MCF 10A (cell line): ENCODE measurements at regions not wholly inside any gene's neighbourhood (a gene's known extent, or its start where the extent isn't known, plus 50 kb on each side); places are given as distances from the start of the nearest gene placed in this dataset.

Experiments
- BruUV-seq: library from RNA; stranded (reverse); fragments of 400-500 nt; replicated peaks from 2 replicates; lab custom pipeline; 2021; lab: Mats Ljungman, UMichigan
- CTCF ChIA-PET: fragments of 300-600 bp; sonication (Branson Sonifier 250); formaldehyde crosslinking; extraction: SDS; loops from one replicate; lab custom pipeline; 2021; ENCODE audit warnings: antibody characterized with exemption, inconsistent platforms; lab: Yijun Ruan, JAX
- POLR2A ChIA-PET: fragments of 300-600, 350-650 bp; sonication (Branson Sonifier 250); formaldehyde crosslinking; extraction: SDS; loops from one replicate; lab custom pipeline; 2020; ENCODE audit warnings: antibody characterized with exemption, inconsistent platforms; lab: Yijun Ruan, JAX
- DNase-seq: peaks from one replicate; pipeline ENCODE4 v3.0.0-alpha.2; 2018; ENCODE audit not compliant: unreplicated experiment
- H3K27ac Mint-ChIP-seq: one replicate; pipeline ENCODE4 v1.8.0; 2022; ENCODE audit warnings: mild to moderate bottlenecking, low read depth, mixed read lengths; ENCODE audit not compliant: unreplicated experiment
- H3K27me3 Mint-ChIP-seq: one replicate; pipeline ENCODE4 v1.8.0; 2022; ENCODE audit warnings: mixed read lengths; ENCODE audit not compliant: insufficient read depth, unreplicated experiment
- H3K36me3 Mint-ChIP-seq: one replicate; pipeline ENCODE4 v1.8.0; 2022; ENCODE audit warnings: mild to moderate bottlenecking, moderate library complexity, mixed read lengths; ENCODE audit not compliant: insufficient read depth, unreplicated experiment
- H3K4me1 Mint-ChIP-seq: one replicate; pipeline ENCODE4 v1.8.0; 2022; ENCODE audit warnings: mixed read lengths; ENCODE audit not compliant: insufficient read depth, unreplicated experiment
- H3K4me3 Mint-ChIP-seq: one replicate; pipeline ENCODE4 v1.8.0; 2022; ENCODE audit warnings: mild to moderate bottlenecking, moderate library complexity, mixed read lengths; ENCODE audit not compliant: unreplicated experiment
- H3K9me3 Mint-ChIP-seq: one replicate; pipeline ENCODE4 v1.8.0; 2022; ENCODE audit warnings: mixed read lengths; ENCODE audit not compliant: unreplicated experiment
- CTCF ChIP-seq: fragments of 200-600 bp; IDR thresholded peaks from one replicate; pipeline ENCODE4 v1.8.0; 2022; ENCODE audit warnings: antibody characterized with exemption, mild to moderate bottlenecking; ENCODE audit not compliant: unreplicated experiment
- intact Hi-C: fragments of 100-400 bp; cut with micrococcal nuclease; formaldehyde crosslinking; loops from 2 replicates; pipeline ENCODE4 v1.14.1; 2022

GRCh38 chr7:69426705-69427104 lies 171.6 kb upstream of the AUTS2 start:
- no peaks in the 10 kb centered on the region for H3K36me3 Mint-ChIP-seq
- H3K4me1 Mint-ChIP-seq: no peaks in the 10 kb centered on the region
- no peak overlapping the region for H3K4me3 Mint-ChIP-seq
- no peak for TF ChIP-seq CTCF
- BruUV-seq: no TSS peak
- no peaks in the 10 kb centered on the region for H3K27me3 Mint-ChIP-seq
- CTCF ChIA-PET: interaction anchor here (0.7 kb wide), 1 partner anchor 282 kb away, joined by 4 read pairs; no protein-coding TSS in a partner anchor
- no peak overlapping the region for H3K27ac Mint-ChIP-seq
- POLR2A ChIA-PET: no interaction called here
- no peak for DNase-seq
- H3K9me3 Mint-ChIP-seq: peaks cover 31% of the 10 kb centered on the region
- intact Hi-C loops: no loop called here

- ChIA-PET CTCF (no interaction called here), POLR2A (no interaction called here)
- Mint-ChIP-seq H3K27ac (no peak overlapping the region), H3K9me3 (peaks cover 27% of the 10 kb centered on the region), H3K36me3 (no peaks in the 10 kb centered on the region), H3K4me3 (no peak overlapping the region), H3K4me1 (no peaks in the 10 kb centered on the region), H3K27me3 (no peaks in the 10 kb centered on the region)
- DNase-seq: no peak
- intact Hi-C loops: no loop called here
- no peak for TF ChIP-seq CTCF
- BruUV-seq: no TSS peak
Measured at GRCh38 chr7:69428089-69428488, 170.2 kb upstream of the AUTS2 start.

GRCh38 chr7:69429911-69430383 lies 168.3 kb upstream of the AUTS2 start:
- Mint-ChIP-seq H3K36me3 (no peaks in the 10 kb centered on the region), H3K27ac (no peak overlapping the region), H3K9me3 (peaks cover 40% of the 10 kb centered on the region), H3K4me1 (no peaks in the 10 kb centered on the region), H3K4me3 (no peak overlapping the region), H3K27me3 (no peaks in the 10 kb centered on the region)
- intact Hi-C loops: no loop called here
- ChIA-PET POLR2A (no interaction called here), CTCF (interaction anchor here (0.6 kb wide), 2 partner anchors 51 to 144 kb away, joined by 3 to 4 read pairs; no protein-coding TSS in a partner anchor)
- no peak for TF ChIP-seq CTCF
- no TSS peak for BruUV-seq
- no peak for DNase-seq

- Mint-ChIP-seq H3K27me3 (no peaks in the 10 kb centered on the region), H3K27ac (no peak overlapping the region), H3K4me3 (no peak overlapping the region), H3K36me3 (no peaks in the 10 kb centered on the region), H3K9me3 (peaks cover 41% of the 10 kb centered on the region), H3K4me1 (no peaks in the 10 kb centered on the region)
- intact Hi-C loops: no loop called here
- POLR2A ChIA-PET: no interaction called here
- BruUV-seq: no TSS peak
- TF ChIP-seq CTCF: no peak
- CTCF ChIA-PET: interaction anchor here (0.5 kb wide), 1 partner anchor 154 kb away, joined by 3 read pairs; no protein-coding TSS in a partner anchor
- no peak for DNase-seq
Measured at GRCh38 chr7:69430384-69431021, 167.8 kb upstream of the AUTS2 start.
